ENCODE measurements at regions not wholly inside any gene's neighbourhood (a gene's known extent, or its start where the extent isn't known, plus 50 kb on each side); places are given as distances from the start of the nearest gene placed in this dataset.

DNA sequence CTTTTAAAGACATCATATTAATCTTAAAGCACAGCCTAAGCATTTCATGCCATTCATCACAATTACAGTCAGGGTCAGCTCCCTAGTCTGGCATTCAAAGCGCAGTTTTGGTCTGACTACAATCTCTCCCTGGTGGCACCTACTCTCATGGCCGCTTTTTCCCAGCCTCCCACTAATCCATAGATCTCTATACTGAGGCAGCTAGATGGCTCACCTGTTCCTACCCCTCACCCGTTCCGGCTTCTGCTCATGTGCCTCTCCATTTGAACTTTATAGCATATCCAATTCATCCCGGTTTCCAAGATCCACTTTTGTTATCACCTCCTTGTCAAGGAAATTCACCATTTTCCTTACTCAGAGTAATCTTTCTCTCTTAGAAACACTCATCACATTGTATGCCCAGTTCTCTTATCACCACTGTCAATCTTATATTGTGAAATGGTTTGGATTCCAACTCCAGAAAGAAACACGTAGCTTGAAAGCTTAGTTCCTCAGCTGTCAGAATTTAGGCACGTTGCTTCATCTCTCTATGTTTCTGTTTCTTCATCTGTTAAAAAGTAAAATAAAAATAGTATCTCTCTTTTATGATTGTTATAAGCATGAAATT, 220.0 kb upstream of the UBE2E2 start:
- no peak for TF ChIP-seq ZFP3 (CRISPR knock-in tag; IDR thresholded peaks at IDR 0.05)
- TF ChIP-seq, protein P1, sequence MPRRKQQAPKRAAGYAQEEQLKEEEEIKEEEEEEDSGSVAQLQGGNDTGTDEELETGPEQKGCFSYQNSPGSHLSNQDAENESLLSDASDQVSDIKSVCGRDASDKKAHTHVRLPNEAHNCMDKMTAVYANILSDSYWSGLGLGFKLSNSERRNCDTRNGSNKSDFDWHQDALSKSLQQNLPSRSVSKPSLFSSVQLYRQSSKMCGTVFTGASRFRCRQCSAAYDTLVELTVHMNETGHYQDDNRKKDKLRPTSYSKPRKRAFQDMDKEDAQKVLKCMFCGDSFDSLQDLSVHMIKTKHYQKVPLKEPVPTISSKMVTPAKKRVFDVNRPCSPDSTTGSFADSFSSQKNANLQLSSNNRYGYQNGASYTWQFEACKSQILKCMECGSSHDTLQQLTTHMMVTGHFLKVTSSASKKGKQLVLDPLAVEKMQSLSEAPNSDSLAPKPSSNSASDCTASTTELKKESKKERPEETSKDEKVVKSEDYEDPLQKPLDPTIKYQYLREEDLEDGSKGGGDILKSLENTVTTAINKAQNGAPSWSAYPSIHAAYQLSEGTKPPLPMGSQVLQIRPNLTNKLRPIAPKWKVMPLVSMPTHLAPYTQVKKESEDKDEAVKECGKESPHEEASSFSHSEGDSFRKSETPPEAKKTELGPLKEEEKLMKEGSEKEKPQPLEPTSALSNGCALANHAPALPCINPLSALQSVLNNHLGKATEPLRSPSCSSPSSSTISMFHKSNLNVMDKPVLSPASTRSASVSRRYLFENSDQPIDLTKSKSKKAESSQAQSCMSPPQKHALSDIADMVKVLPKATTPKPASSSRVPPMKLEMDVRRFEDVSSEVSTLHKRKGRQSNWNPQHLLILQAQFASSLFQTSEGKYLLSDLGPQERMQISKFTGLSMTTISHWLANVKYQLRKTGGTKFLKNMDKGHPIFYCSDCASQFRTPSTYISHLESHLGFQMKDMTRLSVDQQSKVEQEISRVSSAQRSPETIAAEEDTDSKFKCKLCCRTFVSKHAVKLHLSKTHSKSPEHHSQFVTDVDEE (CRISPR knock-in tag; IDR thresholded peaks at IDR 0.05) = no peak
- TF ChIP-seq ARNTL (CRISPR knock-in tag; IDR thresholded peaks at IDR 0.05; ENCODE audit: borderline replicate concordance, low read depth) = no peak
- no peak for TF ChIP-seq GLIS3 (CRISPR knock-in tag; IDR thresholded peaks at IDR 0.05)
- TF ChIP-seq ZFP30 (CRISPR knock-in tag; IDR thresholded peaks at IDR 0.05) = no peak
- TF ChIP-seq, protein P2, sequence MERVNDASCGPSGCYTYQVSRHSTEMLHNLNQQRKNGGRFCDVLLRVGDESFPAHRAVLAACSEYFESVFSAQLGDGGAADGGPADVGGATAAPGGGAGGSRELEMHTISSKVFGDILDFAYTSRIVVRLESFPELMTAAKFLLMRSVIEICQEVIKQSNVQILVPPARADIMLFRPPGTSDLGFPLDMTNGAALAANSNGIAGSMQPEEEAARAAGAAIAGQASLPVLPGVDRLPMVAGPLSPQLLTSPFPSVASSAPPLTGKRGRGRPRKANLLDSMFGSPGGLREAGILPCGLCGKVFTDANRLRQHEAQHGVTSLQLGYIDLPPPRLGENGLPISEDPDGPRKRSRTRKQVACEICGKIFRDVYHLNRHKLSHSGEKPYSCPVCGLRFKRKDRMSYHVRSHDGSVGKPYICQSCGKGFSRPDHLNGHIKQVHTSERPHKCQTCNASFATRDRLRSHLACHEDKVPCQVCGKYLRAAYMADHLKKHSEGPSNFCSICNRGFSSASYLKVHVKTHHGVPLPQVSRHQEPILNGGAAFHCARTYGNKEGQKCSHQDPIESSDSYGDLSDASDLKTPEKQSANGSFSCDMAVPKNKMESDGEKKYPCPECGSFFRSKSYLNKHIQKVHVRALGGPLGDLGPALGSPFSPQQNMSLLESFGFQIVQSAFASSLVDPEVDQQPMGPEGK (CRISPR knock-in tag; IDR thresholded peaks at IDR 0.05; ENCODE audit: borderline replicate concordance) = no peak
- TF ChIP-seq POU6F1 (CRISPR knock-in tag; IDR thresholded peaks at IDR 0.05; ENCODE audit: borderline replicate concordance, low read depth) = no peak
- TF ChIP-seq, protein P3, sequence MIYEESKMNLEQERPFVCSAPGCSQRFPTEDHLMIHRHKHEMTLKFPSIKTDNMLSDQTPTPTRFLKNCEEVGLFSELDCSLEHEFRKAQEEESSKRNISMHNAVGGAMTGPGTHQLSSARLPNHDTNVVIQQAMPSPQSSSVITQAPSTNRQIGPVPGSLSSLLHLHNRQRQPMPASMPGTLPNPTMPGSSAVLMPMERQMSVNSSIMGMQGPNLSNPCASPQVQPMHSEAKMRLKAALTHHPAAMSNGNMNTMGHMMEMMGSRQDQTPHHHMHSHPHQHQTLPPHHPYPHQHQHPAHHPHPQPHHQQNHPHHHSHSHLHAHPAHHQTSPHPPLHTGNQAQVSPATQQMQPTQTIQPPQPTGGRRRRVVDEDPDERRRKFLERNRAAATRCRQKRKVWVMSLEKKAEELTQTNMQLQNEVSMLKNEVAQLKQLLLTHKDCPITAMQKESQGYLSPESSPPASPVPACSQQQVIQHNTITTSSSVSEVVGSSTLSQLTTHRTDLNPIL (CRISPR knock-in tag; IDR thresholded peaks at IDR 0.05; ENCODE audit: low read depth) = no peak
- TF ChIP-seq ZC3H10 (CRISPR knock-in tag; IDR thresholded peaks at IDR 0.05) = no peak
- TF ChIP-seq OSR1 (CRISPR knock-in tag; IDR thresholded peaks at IDR 0.05) = no peak
- no peak for TF ChIP-seq PPARA (CRISPR knock-in tag; IDR thresholded peaks at IDR 0.05; ENCODE audit: borderline replicate concordance)

All from SK-N-SH treated with all-trans-retinoic acid at 6 μM for 48 hours (cell line).